NCI-H1048 (cell line): ENCODE measurements at regions not wholly inside any gene's neighbourhood (a gene's known extent, or its start where the extent isn't known, plus 50 kb on each side); places are given as distances from the start of the nearest gene placed in this dataset.

Experiments
- DNase-seq: peaks from one replicate; lab custom pipeline; 2025; lab: John Stamatoyannopoulos, UW

- no peak for DNase-seq
Measured at GRCh38 chr6:9405369-9405768, 970.0 kb upstream of the SLC35B3 start.

GRCh38 chr6:9404351-9405146, 969.2 kb upstream of the SLC35B3 start:
- DNase-seq, result no peak

GRCh38 chr6:9403736-9404135, 968.4 kb upstream of the SLC35B3 start:
- DNase-seq, result no peak

- DNase-seq, result no peak
Measured at GRCh38 chr6:9401960-9402359, 966.6 kb upstream of the SLC35B3 start.

GRCh38 chr6:9399916-9400315, 964.6 kb upstream of the SLC35B3 start:
- DNase-seq, result no peak

GRCh38 chr6:9398767-9399373, 963.5 kb upstream of the SLC35B3 start:
- DNase-seq, result no peak

- DNase-seq, result no peak
Measured at GRCh38 chr6:9398071-9398766, 962.9 kb upstream of the SLC35B3 start.

- DNase-seq, result no peak
Measured at GRCh38 chr6:9388596-9388995, 953.3 kb upstream of the SLC35B3 start.

- DNase-seq, result no peak
Measured at GRCh38 chr6:9380568-9380967, 945.2 kb upstream of the SLC35B3 start.

- no peak for DNase-seq
Measured at GRCh38 chr6:9373308-9373707, 938.0 kb upstream of the SLC35B3 start.

- no peak for DNase-seq
Measured at GRCh38 chr6:9370480-9370879, 935.1 kb upstream of the SLC35B3 start.

GRCh38 chr6:9365378-9365777, 930.0 kb upstream of the SLC35B3 start:
- no peak for DNase-seq

- DNase-seq, result no peak
Measured at GRCh38 chr6:9361749-9362148, 926.4 kb upstream of the SLC35B3 start.

- no peak for DNase-seq
Measured at GRCh38 chr6:9360881-9361280, 925.5 kb upstream of the SLC35B3 start.

GRCh38 chr6:9347608-9348007, 912.3 kb upstream of the SLC35B3 start:
- DNase-seq, result no peak

- no peak for DNase-seq
Measured at GRCh38 chr6:9346923-9347322, 911.6 kb upstream of the SLC35B3 start.

GRCh38 chr6:9335431-9335830, 900.1 kb upstream of the SLC35B3 start:
- no peak for DNase-seq

GRCh38 chr6:9334979-9335378, 899.6 kb upstream of the SLC35B3 start:
- DNase-seq, result no peak

GRCh38 chr6:9332241-9332780, 897.0 kb upstream of the SLC35B3 start:
- DNase-seq, result no peak

- no peak for DNase-seq
Measured at GRCh38 chr6:9316831-9317230, 881.5 kb upstream of the SLC35B3 start.

GRCh38 chr6:9315966-9316650, 880.8 kb upstream of the SLC35B3 start:
- no peak for DNase-seq

- no peak for DNase-seq
Measured at GRCh38 chr6:9308284-9308683, 872.9 kb upstream of the SLC35B3 start.
